Endothelial cell of umbilical vein (primary cell): ENCODE measurements at regions not wholly inside any gene's neighbourhood (a gene's known extent, or its start where the extent isn't known, plus 50 kb on each side); places are given as distances from the start of the nearest gene placed in this dataset.

ENCODE experiments used
- BruUV-seq: library from RNA; stranded (reverse); fragments of 400-500 nt; replicated peaks from 2 replicates; lab custom pipeline; 2021; lab: Mats Ljungman, UMichigan
- CTCF ChIA-PET: fragments of 300-600, 350-600 bp; sonication (Branson Sonifier 250); formaldehyde crosslinking; loops from one replicate; lab custom pipeline; 2021; ENCODE audit warnings: antibody characterized with exemption, inconsistent platforms; lab: Charles Lee
- POLR2A ChIA-PET: fragments of 300-600, 350-600 bp; sonication (Branson Sonifier 250); formaldehyde crosslinking; loops from one replicate; lab custom pipeline; 2021; ENCODE audit warnings: antibody characterized with exemption, inconsistent platforms; lab: Charles Lee
- DNase-seq: peaks from one replicate; pipeline ENCODE4 v3.0.0-alpha.2; 2011; ENCODE audit warnings: low read depth, low spot score
- FAIRE-seq: peaks from 2 replicates; lab custom pipeline; 2011; peaks lifted over from hg19 to GRCh38; lab: Jason Lieb, UNC
- H2AFZ ChIP-seq: 2 replicates; pipeline ENCODE4 v1.6.0; 2012; ENCODE audit warnings: low read depth, low read length, control low read depth, inconsistent platforms
- H3K27ac ChIP-seq: 2 replicates; pipeline ENCODE4 v1.5.1; 2011; ENCODE audit warnings: low read depth, mild to moderate bottlenecking, control low read depth, low read length, moderate library complexity; ENCODE audit not compliant: insufficient read depth
- H3K27me3 ChIP-seq, 2 experiments: 2 replicates each; pipeline versions ENCODE4 v1.6.0 to v1.6.1; 2011; ENCODE audit warnings: low read length in 2 of 2, mixed read lengths in 1 of 2; ENCODE audit not compliant: control insufficient read depth in 2 of 2, insufficient read depth in 2 of 2
- H3K36me3 ChIP-seq, 2 experiments: 2 replicates in 1 of 2; 3 replicates in 1 of 2; pipeline ENCODE4 v1.5.1; 2011; ENCODE audit warnings: low read length in 2 of 2, mild to moderate bottlenecking in 1 of 2, moderate library complexity in 1 of 2; ENCODE audit not compliant: control insufficient read depth in 2 of 2, insufficient read depth in 2 of 2; ENCODE audit errors: extremely low read depth in 1 of 2
- H3K4me1 ChIP-seq: 3 replicates; pipeline ENCODE4 v1.5.1; 2011; ENCODE audit warnings: mild to moderate bottlenecking, low read length; ENCODE audit not compliant: control insufficient read depth, insufficient read depth; ENCODE audit errors: extremely low read depth
- H3K4me2 ChIP-seq: 2 replicates; pipeline ENCODE4 v1.6.1; 2011; ENCODE audit warnings: low read length, control low read depth, mixed read lengths; ENCODE audit not compliant: insufficient read depth
- H3K4me3 ChIP-seq, 3 experiments: fragments of 200-600 bp in 1 of 3; sonication (generic), shearing (Covaris generic) in 1 of 3; replicated peaks in 1 of 3; 2 replicates each; pipeline ENCODE4 v1.5.1; 2011 to 2016; ENCODE audit warnings: control low read depth in 3 of 3, low read length in 3 of 3, mild to moderate bottlenecking in 2 of 3, inconsistent platforms in 1 of 3, low read depth in 1 of 3, moderate library complexity in 1 of 3; ENCODE audit not compliant: insufficient read depth in 1 of 3
- H3K79me2 ChIP-seq: 2 replicates; pipeline ENCODE4 v1.6.0; 2012; ENCODE audit warnings: low read length, inconsistent platforms; ENCODE audit not compliant: control insufficient read depth, insufficient read depth
- H3K9ac ChIP-seq: replicated peaks from 2 replicates; pipeline ENCODE3; 2011; ENCODE audit warnings: low read length, control low read depth; ENCODE audit not compliant: insufficient read depth; ENCODE audit errors: extremely low read depth
- H3K9me1 ChIP-seq: replicated peaks from 3 replicates; pipeline ENCODE4 v1.6.0; 2011; ENCODE audit warnings: mild to moderate bottlenecking, low read length; ENCODE audit not compliant: control insufficient read depth, insufficient read depth; ENCODE audit errors: extremely low read depth
- H3K9me3 ChIP-seq: replicated peaks from 2 replicates; pipeline ENCODE4 v1.5.1; 2012; ENCODE audit warnings: low read length, inconsistent platforms; ENCODE audit not compliant: control insufficient read depth, insufficient read depth
- H4K20me1 ChIP-seq: replicated peaks from 2 replicates; pipeline ENCODE3; 2011; ENCODE audit warnings: mild to moderate bottlenecking, low read length; ENCODE audit not compliant: control insufficient read depth, insufficient read depth; ENCODE audit errors: extremely low read depth
- CTCF ChIP-seq, 2 donors: IDR thresholded peaks; 1 replicate in 1 of 2; 2 replicates in 1 of 2; pipeline ENCODE4 v1.5.1; 2011; ENCODE audit warnings: low read length in 2 of 2, mild to moderate bottlenecking in 2 of 2, moderate library complexity in 2 of 2, control low read depth in 1 of 2, inconsistent platforms in 1 of 2, low read depth in 1 of 2; ENCODE audit not compliant: insufficient read depth in 1 of 2; ENCODE audit errors: extremely low read depth in 1 of 2
- EZH2 ChIP-seq: IDR thresholded peaks from 2 replicates; pipeline ENCODE4 v1.6.1; 2012; ENCODE audit warnings: borderline replicate concordance, low read depth, mild to moderate bottlenecking, moderate library complexity, low read length, inconsistent platforms; ENCODE audit not compliant: severe bottlenecking
- FOS ChIP-seq: IDR thresholded peaks from 2 replicates; pipeline ENCODE4 v1.6.1; 2011; ENCODE audit warnings: mild to moderate bottlenecking, low read length, moderate library complexity, borderline replicate concordance; ENCODE audit not compliant: insufficient read depth
- GATA2 ChIP-seq: IDR thresholded peaks from 2 replicates; pipeline ENCODE4 v1.7.0; 2011; ENCODE audit warnings: low read depth, mild to moderate bottlenecking, moderate library complexity, mixed read lengths, low read length; ENCODE audit not compliant: insufficient read length, insufficient read depth
- JUN ChIP-seq: IDR thresholded peaks from 2 replicates; pipeline ENCODE4 v1.6.1; 2011; ENCODE audit warnings: borderline replicate concordance, low read depth; ENCODE audit not compliant: insufficient read length, insufficient read depth
- MAX ChIP-seq: IDR thresholded peaks from 2 replicates; pipeline ENCODE4 v1.6.1; 2011; ENCODE audit not compliant: insufficient read depth, insufficient read length
- MYC ChIP-seq: IDR thresholded peaks from one replicate; pipeline ENCODE4 v1.6.1; 2011; ENCODE audit warnings: mild to moderate bottlenecking, low read depth, low read length
- POLR2A ChIP-seq: IDR thresholded peaks from 2 replicates; pipeline ENCODE4 v1.6.1; 2012; ENCODE audit warnings: low read depth, mild to moderate bottlenecking, control low read depth, low read length
- POLR2AphosphoS5 ChIP-seq: IDR thresholded peaks from 2 replicates; pipeline ENCODE4 v1.6.1; 2012; ENCODE audit warnings: low read depth, mild to moderate bottlenecking, control low read depth, low read length, moderate library complexity; ENCODE audit not compliant: insufficient read depth
- dilution Hi-C: fragments of 300-500 bp; cut with MboI; formaldehyde crosslinking; loops from one replicate; pipeline ENCODE4 v1.15.0; 2019; ENCODE audit warnings: low sequenced_read_pairs; ENCODE audit not compliant: extremely low pct_ligation_motif_present
- intact Hi-C: fragments of 100-400 bp; cut with micrococcal nuclease; formaldehyde crosslinking; loops from one replicate; pipeline ENCODE4 v1.10.0; 2022

- no peaks in the 10 kb centered on the region for H3K9me3 ChIP-seq
- intact Hi-C loops = no loop called here
- DNase-seq = no peak
- H3K4me3 ChIP-seq = no peak overlapping the region
- H4K20me1 ChIP-seq = no peaks in the 10 kb centered on the region
- no peak overlapping the region for H3K4me2 ChIP-seq
- no peak overlapping the region for H2AFZ ChIP-seq
- dilution Hi-C loops = no loop called here
- no peaks in the 10 kb centered on the region for H3K9me1 ChIP-seq
- H3K79me2 ChIP-seq = no peaks in the 10 kb centered on the region
- no TSS peak for BruUV-seq
- CTCF ChIA-PET = no interaction called here
- POLR2A ChIA-PET = no interaction called here
- TF ChIP-seq GATA2 (no peak), POLR2AphosphoS5 (no peak), POLR2A (no peak), JUN (no peak), MAX (no peak), MYC (no peak), CTCF (IDR thresholded peaks at IDR 0.05; ENCODE audit: extremely low read depth in 1 of 2, insufficient read depth in 1 of 2, low read depth in 1 of 2, low read length in 2 of 2) (no peak), EZH2 (no peak), FOS (no peak)
- no peaks in the 10 kb centered on the region for H3K27me3 ChIP-seq
- H3K4me1 ChIP-seq = no peaks in the 10 kb centered on the region
- H3K36me3 ChIP-seq = no peaks in the 10 kb centered on the region
- no peak for FAIRE-seq
- H3K27ac ChIP-seq = no peak overlapping the region
- no peak overlapping the region for H3K9ac ChIP-seq
Observed at GRCh38 chr20:52799130-52799529, 173.0 kb upstream of the TSHZ2 start.
